Right renal cortex interstitium (tissue), 3 donors: ENCODE measurements at regions not wholly inside any gene's neighbourhood (a gene's known extent, or its start where the extent isn't known, plus 50 kb on each side); places are given as distances from the start of the nearest gene placed in this dataset.
A peak's percentile ranks its signal among the peaks of the same experiment; 100 is the strongest.

Experiments
- DNase-seq, 3 donors: peaks; one replicate each; pipeline ENCODE4 v3.0.0-alpha.2; 2013; ENCODE audit warnings: low read depth in 3 of 3, low spot score in 2 of 3

DNA sequence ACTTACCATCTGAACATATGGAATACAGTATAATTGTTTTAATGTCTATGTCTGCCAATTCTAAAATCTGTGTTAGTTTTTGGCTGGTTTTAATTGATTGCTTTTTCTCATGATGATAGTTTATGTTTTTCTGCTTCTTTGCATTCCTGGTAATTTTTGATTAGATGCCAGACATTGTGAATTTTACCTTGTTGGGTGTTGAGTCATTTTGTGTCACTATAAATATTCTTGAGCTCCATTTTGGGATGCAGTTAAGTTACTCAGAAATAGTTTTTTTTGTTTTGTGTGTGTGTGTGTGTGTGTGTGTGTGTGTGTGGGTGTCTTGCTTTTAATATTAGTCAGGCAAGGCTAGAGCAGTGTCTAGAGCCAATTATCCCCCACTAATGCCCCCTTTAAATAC, 818.8 kb upstream of the NR2F2 start:
- no peak for DNase-seq

DNA sequence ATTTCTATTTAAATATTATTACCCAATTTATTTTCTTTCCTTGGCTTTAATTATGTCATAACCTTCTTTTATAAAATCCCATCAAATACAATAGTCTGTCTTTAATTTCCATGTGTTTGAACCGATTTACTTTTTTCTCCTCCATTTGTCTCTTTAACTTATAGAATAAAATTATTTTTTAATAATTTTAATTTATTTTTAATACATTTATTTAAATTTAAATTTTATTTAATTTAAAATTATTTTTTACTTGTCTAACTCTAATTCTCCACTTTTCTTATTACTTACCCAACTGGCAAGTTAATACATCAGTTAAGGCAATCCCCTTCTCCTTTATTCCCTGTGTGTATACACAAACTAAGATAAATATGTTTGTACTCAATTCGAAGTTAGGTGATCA, 817.6 kb upstream of the NR2F2 start:
- no peak for DNase-seq

DNA sequence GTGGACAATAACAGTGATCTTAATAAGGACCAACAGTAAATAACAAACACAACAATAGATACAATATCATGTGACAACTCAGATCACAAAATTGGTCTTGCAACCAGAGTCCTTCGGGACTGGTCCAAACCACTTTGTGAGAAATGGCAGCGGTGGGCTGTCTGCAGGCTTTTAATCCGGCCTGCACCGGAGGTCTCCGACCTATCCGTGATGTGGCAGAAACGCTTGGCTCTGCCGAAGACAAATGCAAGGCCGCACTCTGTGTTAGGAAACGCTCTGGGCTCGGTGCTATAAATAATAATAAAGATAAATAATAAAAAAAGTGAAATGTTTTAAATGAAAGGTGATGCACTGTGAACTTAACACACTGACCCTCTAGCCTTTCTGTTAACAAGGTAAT, 810.6 kb upstream of the NR2F2 start:
- no peak for DNase-seq

DNA sequence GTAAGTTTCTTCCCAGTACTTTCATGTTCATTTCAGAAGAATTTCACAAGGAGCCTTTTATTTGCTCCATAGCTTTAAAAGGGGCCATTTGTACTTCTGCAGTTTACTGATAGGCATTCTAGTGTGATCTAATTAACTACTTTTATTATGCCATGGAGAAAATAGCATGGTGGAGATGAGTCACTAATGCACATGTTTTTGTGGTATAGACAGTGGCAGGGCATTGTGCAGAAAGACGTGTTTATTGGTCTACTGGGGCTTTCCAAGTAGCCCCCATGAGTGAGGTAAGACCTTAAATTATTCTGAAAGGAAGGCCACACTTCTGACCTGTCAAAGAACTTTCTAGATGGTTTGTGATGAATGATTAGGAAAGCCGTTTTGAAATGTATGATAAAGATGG, 810.0 kb upstream of the NR2F2 start:
- no peak for DNase-seq

DNA sequence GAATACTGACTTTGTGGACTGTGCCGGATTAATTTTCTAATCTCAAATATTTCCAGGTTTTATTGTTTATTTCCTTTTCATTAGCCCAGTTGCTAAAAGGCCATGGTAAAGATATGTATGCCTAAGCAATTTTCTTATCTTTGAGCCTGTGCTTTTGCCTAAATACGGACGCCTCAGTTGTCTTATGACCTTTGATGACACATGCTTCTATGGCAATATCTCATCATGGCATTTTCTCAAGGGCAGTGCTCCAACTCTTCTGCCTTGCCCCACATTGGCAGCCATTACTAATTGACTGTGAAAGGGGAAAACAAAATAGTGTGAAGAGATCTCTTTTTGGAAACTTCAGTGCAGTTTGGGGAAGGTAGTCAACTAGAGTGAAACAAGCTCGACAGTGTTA, 809.6 kb upstream of the NR2F2 start:
- DNase-seq: no peak

DNA sequence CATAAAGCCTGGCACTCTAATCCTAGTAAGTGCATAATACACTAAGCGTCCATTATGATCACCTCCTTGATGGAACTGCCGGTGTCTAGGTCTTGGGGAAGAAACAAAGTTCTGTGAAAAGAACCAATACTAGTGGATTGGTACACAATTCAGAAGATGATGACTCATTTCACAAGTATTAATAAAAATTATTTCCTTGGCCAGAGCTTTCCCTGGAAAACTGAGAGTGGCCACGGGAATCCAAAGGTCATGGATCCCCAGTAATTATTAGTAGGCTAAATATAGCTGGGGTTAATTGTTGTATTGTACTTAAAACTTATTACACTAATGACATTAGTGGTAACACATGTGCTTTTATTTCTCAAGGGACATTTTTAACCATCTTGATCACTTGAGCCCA, 808.0 kb upstream of the NR2F2 start:
- no peak for DNase-seq

DNA sequence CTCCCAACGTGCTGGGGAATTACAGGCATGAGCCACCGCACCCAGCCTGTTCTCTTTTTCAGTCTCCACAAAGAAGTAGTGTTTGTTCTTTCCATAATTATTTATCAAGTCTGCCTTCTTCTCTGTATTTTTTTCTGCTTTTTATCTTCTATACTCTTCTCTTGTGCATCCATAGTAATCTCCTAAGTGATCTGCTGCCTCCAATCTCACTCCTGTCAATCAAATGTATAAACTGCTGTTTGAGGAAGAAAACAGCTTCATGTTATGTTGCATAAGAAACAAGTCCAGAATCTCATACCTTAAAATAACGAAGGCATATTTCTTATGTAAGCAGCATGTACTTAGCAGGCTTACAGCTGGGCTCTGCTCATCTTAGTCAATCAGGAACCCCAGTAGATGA, 801.6 kb upstream of the NR2F2 start:
- no peak for DNase-seq

DNA sequence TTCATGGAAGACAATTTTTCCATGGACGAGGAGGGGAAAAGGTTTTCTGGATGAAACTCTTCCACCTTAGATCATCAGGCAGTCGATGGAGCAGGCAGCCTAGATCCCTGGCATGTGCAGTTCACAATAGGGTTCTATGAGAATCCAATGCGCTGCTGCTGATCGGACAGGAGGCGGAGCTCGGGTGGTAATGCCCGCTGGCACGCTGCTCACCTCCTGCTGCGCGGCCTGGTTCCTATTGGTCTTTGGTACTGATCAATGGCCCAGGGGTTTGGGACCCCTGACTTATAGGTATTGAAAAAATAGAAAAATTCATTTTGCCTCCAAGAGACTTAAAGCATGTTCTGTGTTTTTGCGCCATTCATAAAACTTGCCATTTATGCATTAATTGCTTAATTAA, 793.9 kb upstream of the NR2F2 start:
- no peak for DNase-seq

DNA sequence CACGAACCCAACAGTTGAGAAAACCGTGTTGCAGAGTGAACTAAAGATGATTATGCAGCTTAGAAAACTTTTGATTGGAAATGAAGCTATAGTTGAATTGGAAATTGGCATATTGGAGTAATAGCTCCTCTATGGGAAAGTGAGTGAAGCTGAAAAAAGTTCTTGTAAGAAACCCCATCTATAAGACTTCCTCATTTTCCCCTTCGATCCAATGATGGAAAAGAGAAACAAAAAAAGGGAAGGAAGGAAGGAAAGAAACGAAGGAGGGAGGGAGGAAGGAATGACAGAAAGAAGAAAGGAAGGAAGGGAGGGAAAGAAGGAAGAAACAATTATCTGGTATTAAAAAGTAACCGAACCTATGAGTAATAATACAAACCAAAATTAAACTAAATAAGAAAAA, 791.8 kb upstream of the NR2F2 start:
- no peak for DNase-seq

DNA sequence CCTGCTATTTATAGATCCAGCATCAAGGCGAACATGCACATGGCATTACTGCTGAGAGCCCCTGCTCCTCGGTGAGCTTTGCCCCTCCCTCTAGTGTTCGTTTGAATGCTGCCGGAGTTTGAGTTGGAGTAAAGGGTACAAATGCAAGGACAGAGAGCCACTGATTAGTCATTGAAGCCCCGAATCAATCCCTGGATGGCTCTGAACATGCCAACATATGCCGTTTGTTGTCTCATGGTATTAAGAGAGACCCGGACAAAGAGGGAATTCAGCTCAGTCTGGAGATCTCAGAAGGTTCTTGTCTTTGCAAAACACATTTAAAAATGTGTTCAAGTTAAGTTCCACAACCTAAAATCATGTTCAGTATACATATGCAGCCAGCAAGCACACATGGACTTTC, 789.2 kb upstream of the NR2F2 start:
- no peak for DNase-seq

DNA sequence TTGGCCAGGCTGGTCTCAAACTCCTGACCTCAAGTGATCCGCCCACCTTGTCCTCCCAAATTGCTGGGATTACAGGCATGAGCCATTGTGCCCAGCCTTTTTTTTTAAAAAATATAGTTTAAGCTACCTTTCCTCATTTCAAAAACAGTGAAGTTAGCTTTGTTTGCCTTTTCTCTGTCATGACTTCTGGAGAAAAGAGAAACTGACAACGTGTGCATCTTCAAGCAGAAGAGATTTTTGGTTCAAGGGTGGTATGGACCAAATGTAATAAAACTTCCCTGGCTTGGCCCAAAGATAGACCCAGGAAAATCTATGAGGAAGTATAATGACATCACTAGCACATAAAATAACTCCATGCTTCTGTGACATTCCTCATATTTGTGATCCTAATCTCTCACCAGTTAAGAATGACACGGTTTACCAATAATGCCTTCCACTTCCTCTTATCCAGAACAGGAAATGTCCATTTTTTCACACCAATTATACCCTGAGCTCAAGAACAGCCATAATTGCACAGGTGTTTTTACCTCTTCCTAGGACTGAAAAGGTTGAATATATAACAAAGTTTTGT, 781.2 kb upstream of the NR2F2 start:
- no peak for DNase-seq

DNA sequence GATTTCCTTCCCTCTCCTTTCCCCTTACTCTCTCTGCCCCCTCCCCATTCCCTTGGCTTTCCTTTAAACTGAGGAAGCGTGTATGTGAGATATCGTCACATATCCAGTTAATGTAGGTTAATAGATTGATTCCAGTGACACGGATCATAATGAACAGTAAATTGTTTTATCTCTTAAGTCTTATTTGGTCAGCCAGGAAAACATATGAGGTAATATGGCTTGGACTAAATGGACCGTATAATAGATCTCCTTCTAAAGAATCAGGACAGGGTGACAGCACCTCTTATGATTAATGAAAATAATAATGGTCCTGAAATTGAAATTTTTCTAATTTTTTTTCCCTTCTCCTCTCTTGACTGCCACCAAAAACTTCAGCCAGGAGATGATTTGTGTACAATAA, 779.8 kb upstream of the NR2F2 start:
- DNase-seq: no peak

DNA sequence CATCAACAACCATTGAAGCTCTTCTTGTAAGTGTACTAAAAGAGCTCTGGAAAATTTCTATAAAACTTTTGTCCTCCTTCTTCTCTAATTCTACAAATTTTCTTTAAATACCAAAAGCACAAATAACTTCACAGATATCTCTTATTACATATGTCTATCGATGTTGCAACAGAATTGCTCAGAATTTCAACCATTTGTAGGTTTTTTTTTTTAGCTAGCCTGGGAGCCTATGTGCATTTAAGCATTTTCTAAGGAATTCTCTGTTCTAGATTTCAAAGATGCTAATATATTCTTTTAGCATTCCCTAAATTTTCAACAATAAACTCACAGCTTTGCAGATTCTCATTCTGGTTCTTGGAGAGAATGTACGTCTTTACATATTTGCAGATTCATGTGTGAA, 774.3 kb upstream of the NR2F2 start:
- DNase-seq: no peak

DNA sequence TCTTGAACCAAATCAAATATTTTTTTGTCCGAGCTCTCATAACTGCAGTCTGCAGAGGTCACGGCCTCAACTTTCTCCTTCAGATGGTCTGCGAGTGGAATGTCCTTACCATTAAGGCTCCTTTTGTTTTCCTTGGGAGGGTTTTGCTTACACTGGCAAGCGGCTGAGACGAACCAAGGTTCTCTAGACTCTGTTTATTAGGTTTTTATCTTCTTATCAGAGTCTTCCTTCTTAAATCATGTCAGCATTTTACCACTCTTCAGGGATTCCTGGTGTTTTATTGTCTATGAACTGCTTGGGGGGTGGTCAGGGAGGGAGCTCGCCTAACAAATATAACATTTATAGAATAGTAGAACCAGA, 773.7 kb upstream of the NR2F2 start:
- DNase-seq: peak in 1 of 3 donors; percentile 47

DNA sequence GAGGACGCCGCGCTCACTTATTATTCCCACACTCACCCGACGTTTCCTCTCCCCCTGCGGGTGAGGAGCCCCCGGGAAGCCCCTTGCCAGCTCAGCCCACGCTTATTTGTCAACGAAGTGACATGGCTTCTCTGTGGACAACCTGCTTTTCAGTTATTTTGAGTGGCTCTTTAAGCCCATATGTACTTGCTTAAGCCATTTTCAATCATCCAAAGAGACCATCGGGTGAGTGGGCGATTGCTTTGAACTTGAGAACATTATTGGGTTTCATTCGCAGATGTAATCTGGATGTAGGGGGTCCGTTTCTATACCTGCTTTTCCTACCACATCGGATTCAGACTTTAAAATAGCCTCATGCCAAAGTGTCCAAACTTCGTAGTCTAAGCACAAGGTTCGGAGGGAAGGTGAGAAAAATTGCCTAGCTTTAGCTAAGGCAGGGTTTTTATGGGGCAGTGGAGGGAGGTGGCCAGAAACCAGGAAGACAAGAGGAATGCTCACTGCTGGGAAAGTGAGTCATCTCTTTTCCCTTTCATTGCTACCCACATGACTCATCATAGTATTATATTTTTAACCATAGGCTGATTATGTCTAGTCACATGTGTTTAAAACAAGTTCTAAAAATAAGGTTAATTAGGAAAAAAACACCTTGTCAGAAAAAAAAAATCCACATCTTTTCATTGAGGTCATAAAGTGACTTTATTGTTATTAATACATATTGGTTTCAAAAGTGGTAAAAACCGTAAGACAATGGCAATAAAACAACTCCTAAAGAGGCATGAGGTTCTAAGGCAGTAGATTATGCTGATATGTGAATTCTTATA, 773.1 kb upstream of the NR2F2 start:
- no peak for DNase-seq

DNA sequence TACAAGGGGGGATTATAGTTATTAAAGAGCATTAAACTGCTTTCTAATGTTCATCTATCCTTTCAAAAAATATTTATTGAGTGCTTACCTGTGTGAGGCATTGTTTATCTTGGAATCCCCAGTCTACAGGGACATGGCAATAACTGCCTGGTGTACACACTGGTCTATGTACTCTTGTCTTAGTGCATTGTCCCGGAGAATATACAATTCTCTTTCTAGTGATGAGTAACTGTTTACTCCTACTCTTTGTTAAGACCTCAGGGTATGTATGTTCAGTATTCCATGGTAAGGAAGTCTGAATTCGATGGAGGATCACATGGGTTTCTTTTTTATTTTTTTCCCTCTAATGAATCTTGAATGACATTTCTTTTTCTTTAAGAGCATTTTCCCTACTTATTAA, 772.4 kb upstream of the NR2F2 start:
- DNase-seq: no peak

DNA sequence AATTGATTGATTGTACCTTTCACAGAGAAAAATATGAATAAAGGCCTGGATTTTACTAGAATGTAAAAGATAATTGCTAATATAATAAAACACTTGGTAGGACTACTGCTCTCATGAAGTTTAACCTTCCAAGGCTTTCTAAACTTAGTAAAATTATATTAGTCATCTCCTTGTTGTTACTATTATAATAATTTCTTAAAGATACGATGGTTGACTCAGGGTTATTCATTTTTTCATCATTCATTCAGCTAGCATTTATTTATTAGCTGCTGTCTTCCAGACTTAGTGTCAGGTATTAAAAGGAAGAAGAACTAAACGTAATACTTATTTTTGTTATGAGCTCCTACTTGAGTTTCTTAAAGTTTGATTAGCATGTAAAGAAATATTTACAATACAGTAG, 771.6 kb upstream of the NR2F2 start:
- DNase-seq: no peak

DNA sequence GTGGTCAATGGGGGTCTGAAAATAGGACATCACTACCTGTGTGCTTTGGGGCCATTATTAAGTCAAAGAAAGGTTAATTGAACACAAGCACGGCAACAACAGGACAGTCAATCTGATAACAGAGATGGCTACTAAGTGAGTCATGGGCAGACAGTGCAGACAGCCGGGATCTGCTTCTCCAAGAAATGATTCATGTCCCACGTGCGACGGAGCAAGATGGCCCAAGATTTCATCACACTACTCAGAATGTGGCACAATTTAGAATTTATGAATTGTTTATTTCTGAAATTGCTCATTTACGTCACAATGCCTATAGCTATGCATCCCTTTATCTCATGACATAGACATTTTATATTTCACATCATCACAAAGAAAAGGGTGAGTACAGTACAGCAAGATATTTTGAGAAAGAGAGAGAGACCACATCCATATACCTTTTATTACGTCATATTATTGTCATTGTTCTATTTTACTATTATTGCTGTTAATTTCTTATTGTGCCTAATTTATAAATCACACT, 770.6 kb upstream of the NR2F2 start:
- DNase-seq: no peak

DNA sequence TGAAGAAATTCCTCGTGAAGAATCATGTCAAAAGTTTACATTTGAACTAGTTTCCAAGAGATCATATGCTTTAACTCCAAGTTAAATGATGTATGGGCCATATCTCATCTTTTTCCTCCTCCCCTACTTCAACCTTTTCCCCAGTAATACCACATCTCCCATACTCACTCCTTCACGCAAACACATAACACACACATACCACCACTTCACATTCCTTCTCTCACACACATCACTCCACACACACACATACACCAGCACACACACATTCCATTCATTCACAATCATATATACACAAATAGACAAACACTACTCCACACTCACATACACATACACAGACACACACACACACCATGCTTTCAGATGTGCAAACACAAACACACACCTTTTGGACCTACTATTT, 769.0 kb upstream of the NR2F2 start:
- no peak for DNase-seq

DNA sequence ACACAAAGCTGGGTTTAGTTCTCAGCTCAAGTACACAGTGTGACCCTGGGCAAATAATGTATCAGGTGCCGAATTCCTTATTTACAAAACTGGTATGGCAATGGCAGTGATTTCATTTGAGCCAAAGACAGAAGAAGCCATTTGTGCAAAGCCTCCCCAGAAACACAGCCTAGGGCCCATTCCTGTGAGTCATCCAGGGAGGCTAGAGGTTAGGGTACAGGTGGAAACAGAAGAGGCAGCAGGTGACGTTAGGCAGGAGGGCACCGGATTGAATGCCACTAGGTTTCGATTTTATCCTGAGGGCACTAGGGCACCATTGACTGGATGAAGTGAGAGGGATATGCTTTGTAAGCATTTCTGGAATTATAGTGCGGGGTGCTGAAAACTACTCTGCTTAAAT, 766.9 kb upstream of the NR2F2 start:
- no peak for DNase-seq

DNA sequence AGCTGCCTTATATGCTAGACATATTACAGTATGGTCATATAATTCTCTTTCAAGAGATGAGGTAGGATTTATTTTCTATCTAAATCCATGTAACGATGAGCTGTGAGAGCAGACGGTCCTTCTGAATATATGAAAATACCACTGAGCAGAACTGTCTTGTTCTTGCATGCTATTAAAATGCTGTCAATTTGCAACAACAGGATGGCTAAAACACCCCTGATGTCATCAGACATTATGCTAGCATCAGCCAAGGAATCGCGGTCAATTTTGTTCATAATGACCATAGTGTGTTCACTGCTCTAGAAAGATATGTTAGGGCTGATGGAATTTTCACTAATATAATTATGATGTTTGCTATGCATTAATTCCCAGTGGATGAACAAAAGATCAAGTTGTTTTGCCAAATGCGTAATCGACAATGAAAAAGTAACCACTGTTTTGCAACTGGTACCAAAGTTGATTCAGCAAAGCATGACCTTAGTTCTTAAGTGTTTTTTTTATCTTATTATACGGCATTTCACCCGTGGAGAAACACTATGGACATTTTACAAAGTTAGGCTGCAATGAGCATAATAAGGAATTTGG, 765.4 kb upstream of the NR2F2 start:
- no peak for DNase-seq

DNA sequence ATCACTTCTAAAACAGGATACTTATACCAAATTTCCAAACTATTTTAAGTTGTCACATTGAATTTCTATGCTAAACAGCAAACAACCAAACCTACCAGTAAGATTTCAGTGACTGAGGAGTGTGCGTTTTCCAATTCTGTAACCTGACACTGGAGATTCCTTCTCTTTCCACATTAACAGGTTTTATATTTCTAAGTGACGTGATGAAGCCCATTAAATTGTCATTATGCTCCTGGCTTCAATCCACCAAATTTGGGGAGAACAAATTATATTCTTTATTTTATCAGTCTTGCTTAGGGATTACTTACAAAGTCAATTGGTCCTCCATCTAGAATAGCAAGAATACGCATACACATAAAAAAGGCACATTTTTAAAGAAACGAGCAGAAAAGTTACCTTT, 764.8 kb upstream of the NR2F2 start:
- no peak for DNase-seq
